ENCODE measurements at regions not wholly inside any gene's neighbourhood (a gene's known extent, or its start where the extent isn't known, plus 50 kb on each side); places are given as distances from the start of the nearest gene placed in this dataset.

DNA sequence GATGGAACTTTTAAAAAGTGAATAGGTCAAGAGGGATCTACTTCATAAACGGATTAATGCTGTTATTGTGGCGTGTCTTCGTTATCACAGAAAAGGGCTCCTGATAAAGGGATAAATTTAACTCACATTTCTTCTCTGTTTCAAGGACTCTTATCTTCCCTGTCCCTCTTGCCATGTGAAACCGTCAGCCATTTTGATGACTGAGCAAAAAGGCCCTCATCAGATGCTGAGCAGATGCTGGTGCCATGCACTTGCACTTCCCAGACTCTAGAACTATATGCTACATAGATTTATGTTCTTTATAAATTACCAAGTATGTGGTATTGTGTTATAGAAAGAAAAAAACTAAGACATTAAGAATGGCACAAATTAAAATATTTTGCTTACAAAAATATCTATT, 1011.8 kb upstream of the GBE1 start:
- TF ChIP-seq CTCF (IDR thresholded peaks at IDR 0.05; ENCODE audit: insufficient read depth, low read length, poor library complexity, severe bottlenecking), result no peak
- TF ChIP-seq EZH2phosphoT487 (conservative IDR thresholded peaks at IDR 0.05; ENCODE audit: low read length), result no peak

All from SU-DHL-6 (cell line).